Mesenchymal stem cell (in vitro differentiated cells and primary cell): ENCODE measurements at regions not wholly inside any gene's neighbourhood (a gene's known extent, or its start where the extent isn't known, plus 50 kb on each side); places are given as distances from the start of the nearest gene placed in this dataset.

Source experiments
- DNase-seq: peaks from one replicate; pipeline ENCODE4 v3.0.0-alpha.2; 2013
- H2AFZ ChIP-seq: one replicate; pipeline ENCODE4 v1.6.1; 2013; ENCODE audit warnings: low read depth, mild to moderate bottlenecking, control low read depth, inconsistent platforms, low read length, moderate library complexity
- H2AK5ac ChIP-seq: 2 replicates; pipeline ENCODE4 v1.6.1; 2013; ENCODE audit warnings: low read length, moderate library complexity, mild to moderate bottlenecking, inconsistent platforms; ENCODE audit not compliant: severe bottlenecking
- H2BK120ac ChIP-seq: one replicate; pipeline ENCODE4 v1.6.1; 2013; ENCODE audit warnings: low read depth, mild to moderate bottlenecking, inconsistent platforms, low read length, moderate library complexity
- H2BK12ac ChIP-seq, 2 experiments: one replicate each; pipeline ENCODE4 v1.6.1; 2013; ENCODE audit warnings: inconsistent platforms in 2 of 2, low read length in 2 of 2, mild to moderate bottlenecking in 2 of 2, moderate library complexity in 2 of 2, control low read depth in 1 of 2
- H2BK15ac ChIP-seq: one replicate; pipeline ENCODE4 v1.6.1; 2013; ENCODE audit warnings: mild to moderate bottlenecking, low read depth, inconsistent platforms; ENCODE audit not compliant: poor library complexity, severe bottlenecking
- H2BK5ac ChIP-seq: 2 replicates; pipeline ENCODE4 v1.6.1; 2013; ENCODE audit warnings: low read depth, mild to moderate bottlenecking, low read length, control low read depth, inconsistent platforms; ENCODE audit not compliant: poor library complexity, severe bottlenecking
- H3K14ac ChIP-seq, 2 experiments: one replicate each; pipeline ENCODE4 v1.6.1; 2013; ENCODE audit warnings: inconsistent platforms in 2 of 2, low read length in 2 of 2, control low read depth in 1 of 2, mild to moderate bottlenecking in 1 of 2, moderate library complexity in 1 of 2
- H3K18ac ChIP-seq, 2 experiments: one replicate each; pipeline ENCODE4 v1.6.1; 2013; ENCODE audit warnings: inconsistent platforms in 2 of 2, low read length in 2 of 2, control low read depth in 1 of 2, low read depth in 1 of 2, mild to moderate bottlenecking in 1 of 2
- H3K23ac ChIP-seq, 2 experiments: one replicate each; pipeline ENCODE4 v1.6.1; 2013; ENCODE audit warnings: inconsistent platforms in 2 of 2, low read length in 2 of 2, mild to moderate bottlenecking in 2 of 2, moderate library complexity in 2 of 2, control low read depth in 1 of 2
- H3K27ac ChIP-seq: 2 replicates; pipeline ENCODE4 v1.5.1; 2013; ENCODE audit warnings: mild to moderate bottlenecking, moderate library complexity, low read length, control low read depth, inconsistent platforms; ENCODE audit not compliant: poor library complexity, severe bottlenecking
- H3K27me3 ChIP-seq, 2 experiments: 2 replicates each; pipeline versions ENCODE4 v1.6.1 to v1.7.0; 2013; ENCODE audit warnings: low read length in 2 of 2, mild to moderate bottlenecking in 2 of 2, moderate library complexity in 2 of 2, control low read depth in 1 of 2, inconsistent platforms in 1 of 2; ENCODE audit not compliant: control insufficient read depth in 1 of 2, insufficient read depth in 1 of 2
- H3K36me3 ChIP-seq, 2 experiments: 2 replicates each; pipeline versions ENCODE4 v1.6.1 to v1.7.0; 2013; ENCODE audit warnings: low read length in 2 of 2, control low read depth in 1 of 2, inconsistent platforms in 1 of 2, low read depth in 1 of 2, mild to moderate bottlenecking in 1 of 2; ENCODE audit not compliant: insufficient read depth in 2 of 2, control insufficient read depth in 1 of 2
- H3K4ac ChIP-seq, 2 experiments: one replicate each; pipeline ENCODE4 v1.6.1; 2013; ENCODE audit warnings: inconsistent platforms in 2 of 2, low read length in 2 of 2, mild to moderate bottlenecking in 2 of 2, moderate library complexity in 2 of 2, control low read depth in 1 of 2, low read depth in 1 of 2
- H3K4me1 ChIP-seq: 2 replicates; pipeline ENCODE4 v1.6.1; 2013; ENCODE audit warnings: low read depth, low read length, control low read depth; ENCODE audit not compliant: control insufficient read depth, insufficient read depth
- H3K4me2 ChIP-seq: 2 replicates; pipeline ENCODE4 v1.6.1; 2013; ENCODE audit warnings: low read length, mild to moderate bottlenecking, inconsistent platforms; ENCODE audit not compliant: poor library complexity, severe bottlenecking
- H3K4me3 ChIP-seq, 2 experiments: 2 replicates each; pipeline versions ENCODE4 v1.5.1 to v1.7.0; 2013; ENCODE audit warnings: low read length in 2 of 2, mild to moderate bottlenecking in 2 of 2, control low read depth in 1 of 2, low read depth in 1 of 2; ENCODE audit not compliant: insufficient read depth in 1 of 2
- H3K79me1 ChIP-seq: replicated peaks from 2 replicates; pipeline ENCODE4 v1.6.1; 2013; ENCODE audit warnings: mild to moderate bottlenecking, control low read depth, low read length, inconsistent platforms; ENCODE audit not compliant: poor library complexity, severe bottlenecking
- H3K9ac ChIP-seq: 2 replicates; pipeline ENCODE4 v1.7.0; 2013; ENCODE audit warnings: mild to moderate bottlenecking, low read length, moderate library complexity
- H3K9me3 ChIP-seq: 2 replicates; pipeline ENCODE4 v1.7.0; 2013; ENCODE audit warnings: mild to moderate bottlenecking, low read length; ENCODE audit not compliant: control insufficient read depth
- H4K8ac ChIP-seq: one replicate; pipeline ENCODE4 v1.6.1; 2013; ENCODE audit warnings: inconsistent platforms, mild to moderate bottlenecking, low read length, moderate library complexity
- H4K91ac ChIP-seq: one replicate; pipeline ENCODE4 v1.6.1; 2013; ENCODE audit warnings: mild to moderate bottlenecking, low read length, inconsistent platforms
- WGBS: methylation state at CpG from one replicate; pipeline ENCODE4 v1.1.7; 2013; ENCODE audit warnings: mixed read lengths; 5-methylcytosine and 5-hydroxymethylcytosine counted together

DNA sequence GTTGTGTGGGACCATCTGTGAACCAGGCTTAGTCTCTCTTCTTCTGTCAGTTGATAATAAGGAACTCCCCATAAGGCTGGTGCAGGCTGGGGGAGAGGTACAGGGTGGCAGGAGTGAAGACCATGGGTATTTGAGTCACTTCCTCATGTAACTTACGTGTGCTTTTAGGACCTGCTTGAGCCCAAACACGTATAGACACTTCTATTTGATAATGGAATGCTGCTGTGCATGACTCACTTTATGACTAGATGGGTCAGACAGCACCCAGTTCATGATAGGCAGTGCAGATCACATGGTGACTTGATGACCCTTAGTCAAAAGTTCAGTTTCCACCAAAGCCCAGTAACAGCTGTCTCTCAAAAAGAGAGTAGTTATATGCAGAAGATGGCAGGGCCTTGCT is 490.9 kb downstream of the ZBBX start:
- H3K14ac ChIP-seq, result no peak overlapping the region
- no peak overlapping the region for H2BK15ac ChIP-seq
- 81% methylated on average over 2 of the region's 2 CpGs for WGBS
- no peaks in the 10 kb centered on the region for H3K27me3 ChIP-seq
- no peak overlapping the region for H2BK120ac ChIP-seq
- H2AK5ac ChIP-seq, result no peak overlapping the region
- no peak overlapping the region for H3K18ac ChIP-seq
- no peak overlapping the region for H2BK12ac ChIP-seq
- no peaks in the 10 kb centered on the region for H3K79me1 ChIP-seq
- no peak overlapping the region for H3K4me2 ChIP-seq
- no peaks in the 10 kb centered on the region for H3K36me3 ChIP-seq
- no peak overlapping the region for H4K8ac ChIP-seq
- H3K4me1 ChIP-seq, result no peaks in the 10 kb centered on the region
- DNase-seq, result no peak
- no peak overlapping the region for H2AFZ ChIP-seq
- no peak overlapping the region for H3K27ac ChIP-seq
- no peak overlapping the region for H2BK5ac ChIP-seq
- no peak overlapping the region for H4K91ac ChIP-seq
- no peak overlapping the region for H3K23ac ChIP-seq
- H3K9ac ChIP-seq, result no peak overlapping the region
- no peak overlapping the region for H3K4me3 ChIP-seq
- peaks cover 8% of the 10 kb centered on the region for H3K9me3 ChIP-seq
- H3K4ac ChIP-seq, result no peak overlapping the region

DNA sequence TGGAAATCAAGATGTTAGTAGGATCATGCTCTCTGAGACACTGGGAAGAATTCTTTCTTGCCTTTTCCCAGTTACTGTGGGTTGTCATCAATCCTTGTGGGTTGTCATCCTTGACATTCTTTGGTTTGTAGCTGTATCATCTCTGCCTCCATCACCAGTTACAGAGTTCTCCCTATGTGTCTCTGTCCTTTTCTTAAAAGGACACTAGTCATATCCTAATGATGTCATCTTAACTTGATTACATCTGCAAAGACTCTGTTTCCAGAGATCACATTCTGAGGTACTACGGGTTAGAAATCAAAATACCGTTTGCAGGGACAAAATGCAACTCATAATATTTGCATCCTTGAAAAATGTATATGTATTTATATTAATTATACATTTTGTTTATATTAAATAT is 500.4 kb downstream of the ZBBX start:
- no peak overlapping the region for H3K23ac ChIP-seq
- no peak overlapping the region for H4K91ac ChIP-seq
- no peaks in the 10 kb centered on the region for H3K4me1 ChIP-seq
- H2BK120ac ChIP-seq, result no peak overlapping the region
- peaks cover 15% of the 10 kb centered on the region for H3K9me3 ChIP-seq
- H3K4ac ChIP-seq, result no peak overlapping the region
- no peak overlapping the region for H3K9ac ChIP-seq
- no peaks in the 10 kb centered on the region for H3K36me3 ChIP-seq
- H3K79me1 ChIP-seq, result no peaks in the 10 kb centered on the region
- no peak overlapping the region for H2AFZ ChIP-seq
- WGBS, result no CpG with 5 or more reads among the region's 2 CpGs
- no peak overlapping the region for H3K27ac ChIP-seq
- no peak overlapping the region for H2AK5ac ChIP-seq
- no peak overlapping the region for H4K8ac ChIP-seq
- no peak overlapping the region for H2BK15ac ChIP-seq
- H3K18ac ChIP-seq, result no peak overlapping the region
- no peak overlapping the region for H3K4me2 ChIP-seq
- no peak overlapping the region for H2BK5ac ChIP-seq
- no peak overlapping the region for H3K4me3 ChIP-seq
- no peak for DNase-seq
- H3K27me3 ChIP-seq, result no peaks in the 10 kb centered on the region
- H2BK12ac ChIP-seq, result no peak overlapping the region
- H3K14ac ChIP-seq, result no peak overlapping the region

DNA sequence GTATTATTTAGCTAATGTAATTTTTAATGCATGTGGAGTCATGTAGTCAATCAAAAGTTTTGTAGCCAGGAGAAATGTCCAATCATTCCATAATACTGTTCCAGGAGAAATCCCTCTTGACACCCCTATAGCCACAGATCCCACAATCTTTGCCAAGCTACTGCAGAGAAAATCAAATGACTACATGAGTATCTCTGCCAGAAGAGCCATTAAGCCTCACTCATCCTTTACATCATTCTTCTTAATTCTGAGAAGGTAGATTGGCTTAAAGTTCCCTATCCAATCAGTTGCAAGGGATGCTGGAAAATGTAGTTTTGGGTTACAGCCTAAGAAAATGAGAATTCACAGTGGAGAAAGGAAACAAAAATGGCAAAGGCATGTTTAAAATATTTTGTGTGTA is 502.1 kb downstream of the ZBBX start:
- Histone ChIP-seq H3K4ac (no peak overlapping the region), H3K18ac (no peak overlapping the region)

DNA sequence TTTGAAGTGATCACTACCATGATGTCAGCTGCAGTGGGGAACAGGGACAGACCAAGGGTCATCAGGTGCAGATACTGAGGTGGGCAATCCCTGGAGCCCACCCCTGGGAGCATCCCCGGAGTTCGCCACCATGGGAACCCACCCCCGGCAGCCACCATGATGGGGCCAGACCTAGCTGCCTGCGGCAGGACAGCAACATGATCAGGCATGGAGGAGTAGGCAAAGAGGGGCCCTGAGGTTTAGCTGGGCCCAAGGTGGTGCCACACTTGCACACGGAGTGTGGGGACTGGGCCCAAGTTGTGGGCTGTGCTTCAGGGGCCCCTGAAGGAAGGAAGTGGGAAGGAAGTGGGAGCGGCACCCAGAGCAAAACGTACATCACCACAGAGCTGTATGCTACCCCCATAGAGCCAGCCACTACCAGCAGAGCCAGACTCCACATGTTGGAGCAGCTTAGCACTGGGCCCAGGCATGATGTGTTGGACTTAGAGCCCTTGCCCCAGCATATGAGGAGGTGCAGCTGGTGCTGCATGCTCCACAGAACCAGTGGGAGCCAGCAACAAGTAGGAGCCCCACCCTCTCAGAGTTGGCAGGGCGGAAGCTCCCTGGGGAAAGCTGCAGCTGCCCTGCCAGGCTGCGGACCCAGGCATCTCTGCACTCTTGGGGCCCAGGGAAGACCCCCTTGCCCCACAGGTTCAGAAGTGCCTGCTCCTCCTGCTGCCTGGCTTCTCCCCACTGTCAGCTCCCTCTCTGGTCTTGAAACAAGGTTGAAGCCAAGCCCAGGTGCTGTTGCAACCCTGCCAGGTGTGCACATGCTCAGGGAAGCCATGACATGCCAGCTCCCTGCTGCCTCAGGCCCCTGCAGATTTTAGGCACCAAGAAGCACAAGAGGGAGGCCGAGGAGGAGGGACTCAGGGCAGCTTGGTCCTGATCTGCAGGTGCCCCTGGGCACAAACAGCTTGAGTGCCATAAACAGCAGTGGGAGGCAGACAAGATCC is 515.3 kb downstream of the ZBBX start:
- Histone ChIP-seq H4K8ac (no peak overlapping the region), H4K91ac (no peak overlapping the region), H2BK12ac (no peak overlapping the region), H2AK5ac (no peak overlapping the region), H3K23ac (no peak overlapping the region), H3K18ac (no peak overlapping the region), H3K36me3 (no peaks in the 10 kb centered on the region), H2BK15ac (no peak overlapping the region), H2AFZ (no peak overlapping the region), H3K9ac (no peak overlapping the region), H2BK120ac (no peak overlapping the region), H3K27ac (no peak overlapping the region), H3K14ac (no peak overlapping the region), H3K4me3 (no peak overlapping the region), H3K9me3 (peaks cover 14% of the 10 kb centered on the region), H3K4me1 (no peaks in the 10 kb centered on the region), H3K4me2 (no peak overlapping the region), H3K79me1 (no peaks in the 10 kb centered on the region), H3K27me3 (no peaks in the 10 kb centered on the region), H2BK5ac (no peak overlapping the region), H3K4ac (no peak overlapping the region)
- DNase-seq, result no peak
- WGBS, result 87% methylated on average over 10 of the region's 10 CpGs

More for the DNA sequence above, 502.1 kb downstream of the ZBBX start:
- Histone ChIP-seq H2AK5ac (no peak overlapping the region), H2BK5ac (no peak overlapping the region), H3K9me3 (peaks cover 9% of the 10 kb centered on the region), H3K4me2 (no peak overlapping the region), H3K23ac (no peak overlapping the region), H2BK15ac (no peak overlapping the region), H4K8ac (no peak overlapping the region), H2BK120ac (no peak overlapping the region), H3K79me1 (no peaks in the 10 kb centered on the region), H2BK12ac (no peak overlapping the region), H2AFZ (no peak overlapping the region), H3K9ac (no peak overlapping the region), H3K27me3 (no peaks in the 10 kb centered on the region), H3K36me3 (no peaks in the 10 kb centered on the region), H4K91ac (no peak overlapping the region), H3K27ac (no peak overlapping the region), H3K4me3 (no peak overlapping the region), H3K14ac (no peak overlapping the region), H3K4me1 (no peaks in the 10 kb centered on the region)
- no peak for DNase-seq
